Stimulated activated CD4-positive, alpha-beta T cell treated with anti-CD3 and anti-CD28 coated beads, Interleukin-4, amount 100 ng/mL, for 48 hours (primary cell): ENCODE measurements at regions not wholly inside any gene's neighbourhood (a gene's known extent, or its start where the extent isn't known, plus 50 kb on each side); places are given as distances from the start of the nearest gene placed in this dataset.

Experiments
- DNase-seq, 2 donors: peaks; one replicate each; pipeline ENCODE4 v3.0.0-alpha.2; 2020; ENCODE audit warnings: low read depth in 2 of 2

GRCh38 chr2:104635608-104636007 is 218.3 kb upstream of the POU3F3 start:
- no peak for DNase-seq

- no peak for DNase-seq
Measured at GRCh38 chr2:104638190-104638858, 215.6 kb upstream of the POU3F3 start.

- no peak for DNase-seq
Measured at GRCh38 chr2:104638859-104639202, 215.1 kb upstream of the POU3F3 start.

GRCh38 chr2:104641786-104642185 is 212.1 kb upstream of the POU3F3 start:
- no peak for DNase-seq

GRCh38 chr2:104648376-104648775 is 205.5 kb upstream of the POU3F3 start:
- no peak for DNase-seq

GRCh38 chr2:104649866-104650265 is 204.0 kb upstream of the POU3F3 start:
- no peak for DNase-seq

- no peak for DNase-seq
Measured at GRCh38 chr2:104650405-104650996, 203.4 kb upstream of the POU3F3 start.

GRCh38 chr2:104654811-104655210 is 199.1 kb upstream of the POU3F3 start:
- no peak for DNase-seq

- DNase-seq, result no peak
Measured at GRCh38 chr2:104656571-104657163, 197.2 kb upstream of the POU3F3 start.

- peak in 1 of 2 donors; percentile 4 for DNase-seq
Measured at GRCh38 chr2:104658144-104658835, 195.6 kb upstream of the POU3F3 start.

GRCh38 chr2:104658904-104659591 is 194.9 kb upstream of the POU3F3 start:
- DNase-seq, result no peak

- no peak for DNase-seq
Measured at GRCh38 chr2:104660991-104661390, 192.9 kb upstream of the POU3F3 start.

- no peak for DNase-seq
Measured at GRCh38 chr2:104664672-104665071, 189.2 kb upstream of the POU3F3 start.

- DNase-seq, result no peak
Measured at GRCh38 chr2:104668631-104669030, 185.3 kb upstream of the POU3F3 start.

GRCh38 chr2:104673225-104673624 is 180.7 kb upstream of the POU3F3 start:
- no peak for DNase-seq

GRCh38 chr2:104678181-104678580 is 175.7 kb upstream of the POU3F3 start:
- DNase-seq, result no peak

GRCh38 chr2:104685591-104685990 is 168.3 kb upstream of the POU3F3 start:
- DNase-seq, result no peak

GRCh38 chr2:104687147-104687546 is 166.8 kb upstream of the POU3F3 start:
- no peak for DNase-seq

- DNase-seq, result no peak
Measured at GRCh38 chr2:104690255-104690984, 163.5 kb upstream of the POU3F3 start.

- no peak for DNase-seq
Measured at GRCh38 chr2:104698276-104698675, 155.6 kb upstream of the POU3F3 start.

GRCh38 chr2:104701411-104701911 is 152.5 kb upstream of the POU3F3 start:
- no peak for DNase-seq
